Astrocyte of the hippocampus (primary cell): ENCODE measurements at regions not wholly inside any gene's neighbourhood (a gene's known extent, or its start where the extent isn't known, plus 50 kb on each side); places are given as distances from the start of the nearest gene placed in this dataset.

Experiments used
- DNase-seq: peaks from one replicate; pipeline ENCODE4 v3.0.0; 2011; ENCODE audit warnings: low read depth, low spot score

DNA sequence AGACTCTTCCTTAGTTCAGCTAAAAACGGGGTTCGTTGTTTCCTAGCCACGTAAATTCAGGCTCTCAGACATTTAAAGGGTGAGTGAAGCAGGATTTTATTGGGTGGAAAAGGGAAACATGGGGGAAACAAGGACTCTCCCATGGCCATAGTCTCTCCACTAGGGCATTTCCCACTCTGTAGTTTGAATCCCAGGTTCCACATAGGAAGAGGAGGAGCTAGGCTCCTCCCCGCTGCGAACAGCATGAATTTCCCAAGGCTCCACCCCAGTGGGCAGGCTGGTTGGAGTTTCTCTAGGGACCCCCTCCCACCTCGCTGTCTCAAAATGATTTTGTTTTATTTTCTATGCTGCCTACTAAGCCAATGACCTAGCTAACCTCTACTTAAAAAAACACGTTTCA is 2170.8 kb upstream of the PCDH20 start:
- DNase-seq: no peak

DNA sequence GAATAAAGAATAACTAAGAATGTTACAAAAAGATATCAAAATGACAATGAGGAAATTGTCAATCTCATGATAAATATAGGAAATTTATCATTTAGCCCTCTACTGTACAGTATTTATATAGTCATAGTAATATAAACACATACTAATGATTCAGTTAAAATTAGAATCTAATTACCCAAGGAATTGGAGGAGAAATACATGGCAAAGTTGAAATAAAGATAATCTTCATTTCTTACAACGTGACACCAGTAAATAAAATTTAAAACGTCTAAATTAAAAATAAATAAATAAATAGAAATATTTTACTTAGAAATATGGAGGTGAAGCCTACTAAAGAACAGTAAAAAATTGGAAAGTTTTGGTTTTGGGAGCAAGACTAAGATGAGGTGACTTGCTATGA is 2163.1 kb upstream of the PCDH20 start:
- no peak for DNase-seq

GRCh38 chr13:63567031-63567430 is 2151.4 kb upstream of the PCDH20 start:
- no peak for DNase-seq

- no peak for DNase-seq
These were observed 2138.5 kb upstream of the PCDH20 start for GRCh38 chr13:63554157-63554556.

GRCh38 chr13:63551731-63552130 is 2136.1 kb upstream of the PCDH20 start:
- no peak for DNase-seq

DNA sequence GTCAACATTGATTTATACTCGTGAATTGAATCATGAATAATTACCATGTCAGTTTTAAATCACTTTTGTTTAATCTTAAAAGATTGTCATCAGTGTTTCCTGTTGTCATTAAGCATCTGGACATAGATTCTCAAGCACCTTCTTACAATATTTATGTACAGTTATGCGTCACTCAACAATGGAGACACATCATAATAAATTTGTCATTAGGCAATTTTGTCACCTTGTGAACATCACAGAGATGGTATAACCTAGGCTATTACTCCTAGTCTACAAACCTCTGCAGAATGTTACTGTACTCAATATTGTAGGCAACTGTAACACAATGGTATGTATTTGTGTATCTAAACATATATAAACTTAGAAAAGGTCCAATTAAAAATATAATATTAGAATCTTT is 2130.9 kb upstream of the PCDH20 start:
- no peak for DNase-seq

DNA sequence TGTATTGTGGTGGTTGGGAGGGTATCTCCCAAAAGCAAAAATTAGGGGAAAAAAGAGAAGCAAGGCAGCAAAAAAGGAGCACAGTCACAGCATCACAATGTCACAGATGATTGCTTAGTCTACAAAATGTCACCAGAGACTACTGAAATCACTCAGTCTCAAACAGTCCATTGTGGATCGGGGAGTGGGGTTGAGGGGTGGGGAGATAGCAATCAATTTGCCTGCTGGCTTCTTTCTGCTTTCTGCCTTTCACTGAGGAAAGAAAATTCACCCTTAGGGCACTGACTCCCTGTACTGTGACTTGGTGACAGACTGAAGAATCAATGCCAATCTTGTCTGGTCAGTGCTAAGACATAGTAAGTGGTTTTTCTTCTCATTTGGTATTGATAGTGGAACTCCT is 2127.1 kb upstream of the PCDH20 start:
- DNase-seq: no peak

DNA sequence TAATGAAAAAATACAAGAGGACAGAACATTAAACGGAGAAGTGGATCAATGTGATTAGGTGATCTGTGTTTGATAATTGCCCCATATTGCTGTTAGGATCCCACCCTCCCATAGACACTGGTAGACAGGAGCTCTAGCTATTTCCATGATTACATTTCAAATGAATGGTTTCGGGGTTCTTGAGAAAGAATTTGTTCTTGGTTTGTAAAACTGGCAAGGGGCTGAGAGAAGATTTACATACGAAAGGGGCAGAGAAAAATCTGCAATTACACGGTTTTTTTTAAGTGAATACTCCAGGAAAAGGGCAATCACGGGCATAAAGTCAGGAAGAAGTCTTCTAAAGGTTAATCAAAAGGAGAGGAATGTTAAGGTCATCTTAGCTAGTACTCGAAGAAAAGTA is 2125.7 kb upstream of the PCDH20 start:
- DNase-seq: no peak

- DNase-seq: no peak
These were observed 2124.4 kb upstream of the PCDH20 start for GRCh38 chr13:63540061-63540460.

DNA sequence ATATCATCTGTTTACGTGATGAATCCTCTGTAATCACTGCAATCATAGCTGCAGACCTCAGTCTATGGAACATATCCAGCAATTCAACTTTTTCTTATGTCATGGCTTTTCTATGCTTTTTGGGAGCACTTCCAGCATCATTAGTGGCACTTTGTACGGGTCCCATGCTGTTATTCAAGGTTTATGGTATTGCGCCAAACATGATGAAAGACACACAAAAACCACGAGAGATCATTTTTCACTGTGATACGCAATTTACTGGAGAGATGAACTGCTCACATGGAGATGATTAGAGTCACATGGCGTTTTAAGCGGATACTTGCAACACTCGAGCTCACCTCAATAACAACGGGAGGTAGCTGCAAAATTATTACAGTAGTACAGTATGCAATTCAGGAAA is 2101.7 kb upstream of the PCDH20 start:
- peak; percentile 16 for DNase-seq

GRCh38 chr13:63516124-63516523 is 2100.5 kb upstream of the PCDH20 start:
- DNase-seq: peak; percentile 13

GRCh38 chr13:63514886-63515285 is 2099.2 kb upstream of the PCDH20 start:
- no peak for DNase-seq

DNA sequence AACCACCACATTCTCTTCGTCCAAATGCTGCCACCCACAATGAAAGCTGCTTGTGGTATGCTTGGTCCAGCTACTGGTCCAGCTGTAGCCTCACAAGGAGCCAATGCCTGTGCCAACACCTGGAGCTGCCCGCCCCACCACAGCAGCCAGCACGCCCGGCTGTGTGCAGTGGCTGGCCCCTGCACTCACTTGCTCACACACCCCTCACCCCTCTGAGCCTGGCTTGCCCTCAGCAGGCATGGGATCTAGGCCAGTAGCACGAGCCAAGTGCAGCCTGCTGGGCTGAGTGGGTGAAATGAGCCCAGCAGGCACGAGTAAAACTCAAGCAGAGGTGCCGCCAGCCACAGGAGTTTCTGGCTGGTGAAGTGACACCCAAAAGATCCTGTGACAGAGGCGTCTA is 2096.4 kb upstream of the PCDH20 start:
- DNase-seq: no peak

- DNase-seq: peak; percentile 2
These were observed 2086.1 kb upstream of the PCDH20 start for GRCh38 chr13:63501702-63502101.

DNA sequence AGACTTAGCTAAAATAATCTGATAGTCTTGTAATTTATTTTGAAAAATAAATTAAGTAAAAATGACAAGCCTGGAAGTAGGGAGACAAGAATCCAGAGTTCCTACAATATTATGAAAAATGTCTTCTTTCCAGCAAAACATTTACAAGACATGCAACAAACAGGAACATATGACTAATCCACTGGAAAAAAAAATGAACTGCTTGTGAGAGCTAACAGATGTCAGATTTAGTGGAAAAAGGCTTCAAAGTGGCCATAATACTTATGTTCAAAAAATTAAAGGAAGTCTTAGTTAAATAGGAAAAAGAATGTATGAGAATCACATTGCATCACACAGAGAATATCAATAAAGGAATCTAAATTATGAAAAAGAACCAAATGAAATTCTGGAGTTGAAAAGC is 2082.0 kb upstream of the PCDH20 start:
- no peak for DNase-seq

- DNase-seq: no peak
These were observed 2077.0 kb upstream of the PCDH20 start for GRCh38 chr13:63492604-63493003.

- DNase-seq: no peak
These were observed 2074.5 kb upstream of the PCDH20 start for GRCh38 chr13:63490149-63490548.

DNA sequence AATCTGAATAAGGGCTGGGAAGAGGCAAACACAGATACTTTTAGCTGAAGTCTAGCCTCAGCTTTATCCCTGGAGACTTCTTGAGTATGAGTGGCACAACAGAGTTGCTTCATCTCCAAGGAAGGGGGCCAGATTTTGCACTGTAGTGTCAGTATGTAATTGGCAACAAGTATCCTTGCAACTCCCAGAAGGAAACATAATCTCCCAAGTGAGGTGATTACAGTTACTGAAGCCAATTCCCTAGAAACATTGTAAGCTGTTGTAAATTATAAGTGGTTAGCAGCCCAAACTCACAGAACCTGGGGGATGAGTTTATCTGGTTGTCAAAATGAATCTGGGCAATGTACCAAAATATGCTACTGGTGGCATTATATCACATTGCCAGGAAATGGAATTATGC is 2065.7 kb upstream of the PCDH20 start:
- DNase-seq: peak; percentile 1

- no peak for DNase-seq
These were observed 2057.1 kb upstream of the PCDH20 start for GRCh38 chr13:63472711-63473110.

GRCh38 chr13:63463782-63464610 is 2048.3 kb upstream of the PCDH20 start:
- no peak for DNase-seq

GRCh38 chr13:63460462-63461090 is 2044.9 kb upstream of the PCDH20 start:
- no peak for DNase-seq

- no peak for DNase-seq
These were observed 2041.5 kb upstream of the PCDH20 start for GRCh38 chr13:63457186-63457585.

- DNase-seq: no peak
These were observed 2040.3 kb upstream of the PCDH20 start for GRCh38 chr13:63455938-63456337.
